ENCODE measurements at regions not wholly inside any gene's neighbourhood (a gene's known extent, or its start where the extent isn't known, plus 50 kb on each side); places are given as distances from the start of the nearest gene placed in this dataset.

- TF ChIP-seq CTCF (IDR thresholded peaks at IDR 0.05) (no peak), POLR2A (IDR thresholded peaks at IDR 0.05) (no peak)
These were observed 167.0 kb upstream of the ALG10B start for GRCh38 chr12:38149395-38150073.

Measured in heart left ventricle (tissue), 13 donors.